H1 (cell line): ENCODE measurements at regions not wholly inside any gene's neighbourhood (a gene's known extent, or its start where the extent isn't known, plus 50 kb on each side); places are given as distances from the start of the nearest gene placed in this dataset.

Experiments used
- CTCF ChIA-PET: fragments of 300-600 bp; sonication (Branson Sonifier 250); formaldehyde crosslinking; loops from one replicate; lab custom pipeline; 2021; ENCODE audit not compliant: partially characterized antibody; lab: Charles Lee
- POLR2A ChIA-PET: fragments of 300-600 bp; sonication (Branson Sonifier 250); formaldehyde crosslinking; loops from one replicate; lab custom pipeline; 2021; ENCODE audit warnings: inconsistent platforms; ENCODE audit not compliant: partially characterized antibody; lab: Charles Lee
- DNase-seq, 2 experiments: peaks; one replicate each; pipeline versions ENCODE4 v3.0.0 to v3.0.0-alpha.2; 2010 to 2022; ENCODE audit warnings: low spot score in 2 of 2, low read depth in 1 of 2, mixed read lengths in 1 of 2
- FAIRE-seq: peaks from 2 replicates; lab custom pipeline; 2011; peaks lifted over from hg19 to GRCh38; lab: Jason Lieb, UNC
- H2AFZ ChIP-seq: 2 replicates; pipeline ENCODE4 v1.8.1; 2012; ENCODE audit warnings: low read length, inconsistent platforms
- H2AK5ac ChIP-seq: 2 replicates; pipeline ENCODE4 v1.6.1; 2013; ENCODE audit warnings: low read depth, low read length
- H2BK120ac ChIP-seq: replicated peaks from 2 replicates; pipeline ENCODE3; 2013; ENCODE audit warnings: low read depth, low read length, inconsistent platforms
- H2BK12ac ChIP-seq: 2 replicates; pipeline ENCODE4 v1.6.1; 2013; ENCODE audit warnings: low read depth, low read length
- H2BK15ac ChIP-seq: 2 replicates; pipeline ENCODE4 v1.6.1; 2013; ENCODE audit warnings: low read length
- H2BK20ac ChIP-seq: 2 replicates; pipeline ENCODE4 v1.6.1; 2013; ENCODE audit warnings: low read length
- H2BK5ac ChIP-seq: 2 replicates; pipeline ENCODE4 v1.6.1; 2013; ENCODE audit warnings: low read depth, low read length
- H3K14ac ChIP-seq: 2 replicates; pipeline ENCODE4 v1.6.1; 2013; ENCODE audit warnings: inconsistent platforms; ENCODE audit not compliant: insufficient read length
- H3K18ac ChIP-seq: 2 replicates; pipeline ENCODE4 v1.6.1; 2013; ENCODE audit warnings: low read length; ENCODE audit errors: extremely low read depth
- H3K23ac ChIP-seq: 2 replicates; pipeline ENCODE4 v1.6.1; 2013; ENCODE audit warnings: inconsistent platforms; ENCODE audit not compliant: insufficient read length
- H3K23me2 ChIP-seq: 2 replicates; pipeline ENCODE4 v1.6.1; 2013; ENCODE audit warnings: low read depth, low read length
- H3K27ac ChIP-seq: 2 replicates; pipeline ENCODE4 v1.6.1; 2011; ENCODE audit warnings: low read depth, low read length, inconsistent platforms
- H3K27me3 ChIP-seq, 4 experiments: replicated peaks in 1 of 4; 1 replicate in 1 of 4; 2 replicates in 3 of 4; pipeline versions ENCODE4 v1.6.1 to v1.8.1; 2011 to 2013; ENCODE audit warnings: low read length in 3 of 4, mild to moderate bottlenecking in 3 of 4, inconsistent platforms in 2 of 4, mixed read lengths in 2 of 4, moderate library complexity in 1 of 4; ENCODE audit not compliant: control insufficient read depth in 3 of 4, insufficient read depth in 3 of 4; ENCODE audit errors: extremely low read depth in 1 of 4
- H3K36me3 ChIP-seq, 4 experiments: 2 replicates each; pipeline versions ENCODE4 v1.6.1 to v1.8.1; 2011 to 2013; ENCODE audit warnings: mild to moderate bottlenecking in 4 of 4, low read length in 3 of 4, moderate library complexity in 2 of 4, control low read depth in 1 of 4, inconsistent platforms in 1 of 4; ENCODE audit not compliant: insufficient read depth in 4 of 4, control insufficient read depth in 2 of 4
- H3K4ac ChIP-seq: replicated peaks from 2 replicates; pipeline ENCODE3; 2013; ENCODE audit warnings: low read length, low read depth, mixed read lengths, inconsistent platforms; ENCODE audit not compliant: insufficient read length
- H3K4me1 ChIP-seq, 4 experiments: replicated peaks in 1 of 4; 1 replicate in 1 of 4; 2 replicates in 3 of 4; pipeline versions ENCODE4 v1.6.1 to v1.8.1; 2011 to 2013; ENCODE audit warnings: low read length in 3 of 4, inconsistent platforms in 2 of 4, mixed read lengths in 1 of 4; ENCODE audit not compliant: insufficient read depth in 4 of 4, control insufficient read depth in 3 of 4
- H3K4me2 ChIP-seq, 2 experiments: 2 replicates each; pipeline versions ENCODE4 v1.6.1 to v1.8.1; 2011 to 2013; ENCODE audit warnings: low read depth in 2 of 2, low read length in 2 of 2, control low read depth in 1 of 2, inconsistent platforms in 1 of 2, mild to moderate bottlenecking in 1 of 2; ENCODE audit not compliant: insufficient read depth in 1 of 2
- H3K4me3 ChIP-seq, 4 experiments: fragments of 200-600, 300-600 bp in 1 of 4; sonication (generic), shearing (Covaris generic), sonication (Bioruptor Twin) in 1 of 4; 2 replicates each; pipeline versions ENCODE4 v1.5.1 to v1.8.1; 2011 to 2016; ENCODE audit warnings: low read length in 4 of 4, low read depth in 3 of 4, control low read depth in 2 of 4, inconsistent platforms in 2 of 4, mild to moderate bottlenecking in 2 of 4, mixed read lengths in 1 of 4, moderate library complexity in 1 of 4; ENCODE audit not compliant: insufficient read depth in 2 of 4; ENCODE audit errors: extremely low read depth in 1 of 4
- H3K56ac ChIP-seq: replicated peaks from 2 replicates; pipeline ENCODE3; 2013; ENCODE audit warnings: low read depth, mild to moderate bottlenecking, mixed read lengths, low read length, inconsistent platforms; ENCODE audit not compliant: insufficient read length
- H3K79me1 ChIP-seq: 2 replicates; pipeline ENCODE4 v1.6.1; 2013; ENCODE audit warnings: low read depth, low read length, control low read depth
- H3K79me2 ChIP-seq, 2 experiments: 2 replicates each; pipeline versions ENCODE4 v1.6.1 to v1.8.1; 2012 to 2013; ENCODE audit warnings: low read length in 2 of 2, mild to moderate bottlenecking in 2 of 2, inconsistent platforms in 1 of 2; ENCODE audit not compliant: insufficient read depth in 2 of 2, control insufficient read depth in 1 of 2
- H3K9ac ChIP-seq, 4 experiments: replicated peaks in 1 of 4; 1 replicate in 1 of 4; 2 replicates in 3 of 4; pipeline versions ENCODE4 v1.6.1 to v1.8.1; 2011 to 2013; ENCODE audit warnings: low read depth in 3 of 4, low read length in 3 of 4, control low read depth in 2 of 4, mild to moderate bottlenecking in 2 of 4, moderate library complexity in 2 of 4, inconsistent platforms in 1 of 4; ENCODE audit errors: extremely low read depth in 1 of 4
- H3K9me3 ChIP-seq, 2 experiments: 2 replicates each; pipeline versions ENCODE4 v1.6.1 to v1.8.1; 2012 to 2013; ENCODE audit warnings: mild to moderate bottlenecking in 2 of 2, moderate library complexity in 2 of 2, control low read depth in 1 of 2, inconsistent platforms in 1 of 2, low read depth in 1 of 2, low read length in 1 of 2, mixed read lengths in 1 of 2; ENCODE audit not compliant: insufficient read depth in 2 of 2
- H4K20me1 ChIP-seq, 2 experiments: replicated peaks in 1 of 2; 2 replicates each; pipeline versions ENCODE3 to v1.8.1; 2011 to 2013; ENCODE audit warnings: inconsistent platforms in 2 of 2, low read length in 2 of 2, mild to moderate bottlenecking in 1 of 2; ENCODE audit not compliant: insufficient read depth in 2 of 2, control insufficient read depth in 1 of 2
- H4K5ac ChIP-seq: 2 replicates; pipeline ENCODE4 v1.6.1; 2013; ENCODE audit warnings: low read length, low read depth, mixed read lengths, inconsistent platforms; ENCODE audit not compliant: insufficient read length
- H4K8ac ChIP-seq: 2 replicates; pipeline ENCODE4 v1.8.0; 2013; ENCODE audit warnings: mild to moderate bottlenecking, moderate library complexity, low read length, inconsistent platforms; ENCODE audit not compliant: insufficient read depth; ENCODE audit errors: extremely low read depth
- H4K91ac ChIP-seq: replicated peaks from 2 replicates; pipeline ENCODE3; 2013; ENCODE audit warnings: low read length, mixed read lengths, inconsistent platforms; ENCODE audit not compliant: insufficient read length
- SP2 ChIP-seq: IDR thresholded peaks from 2 replicates; pipeline ENCODE4 v1.6.1; 2012; ENCODE audit warnings: mild to moderate bottlenecking, low read length, inconsistent platforms
- TBP ChIP-seq: IDR thresholded peaks from 2 replicates; pipeline ENCODE4 v1.6.1; 2011; ENCODE audit warnings: low read depth, low read length, improper control_type of control experiment
- WGBS, 2 experiments: shearing (Covaris generic) in 1 of 2; methylation state at CpG; one replicate each; pipeline versions ENCODE4 v1.1.6 to v1.1.7; 2013 to 2015; ENCODE audit warnings: low lambda C conversion rate in 2 of 2, mixed read lengths in 2 of 2, inconsistent platforms in 1 of 2, low coverage in 1 of 2, missing lambda C conversion rate in 1 of 2; ENCODE audit not compliant: insufficient replicate concordance in 2 of 2, insufficient coverage in 1 of 2, insufficient read length in 1 of 2; ENCODE audit errors: extremely low coverage in 1 of 2, missing lambda C conversion rate in 1 of 2; 5-methylcytosine and 5-hydroxymethylcytosine counted together

DNA sequence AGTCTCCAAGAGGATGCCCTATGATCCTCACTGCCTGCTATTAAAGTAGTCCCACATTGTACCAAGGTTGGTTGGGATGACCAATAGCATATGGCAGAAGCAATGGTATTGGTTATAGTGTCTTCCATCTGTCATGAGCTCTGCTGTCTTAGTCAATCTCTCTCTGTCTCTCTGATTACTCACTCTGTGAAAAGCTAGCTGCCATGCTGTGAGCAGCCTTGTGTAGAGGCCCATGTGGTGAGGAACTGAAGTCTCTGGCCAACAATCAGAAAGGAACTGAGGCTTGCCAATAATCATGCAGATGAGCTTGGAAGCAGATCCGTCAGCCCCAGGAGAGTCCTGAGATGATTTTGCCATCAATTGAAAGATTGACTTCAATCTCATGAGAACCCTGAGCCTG lies 60.3 kb upstream of the CFAP161 start:
- no peak overlapping the region for H4K91ac ChIP-seq
- no peak overlapping the region for H3K27ac ChIP-seq
- H3K4me3 ChIP-seq = no peak overlapping the region
- H3K4ac ChIP-seq = no peak overlapping the region
- no peak overlapping the region for H2BK12ac ChIP-seq
- no peak overlapping the region for H2AK5ac ChIP-seq
- no peaks in the 10 kb centered on the region for H3K36me3 ChIP-seq
- H2BK5ac ChIP-seq = no peak overlapping the region
- no peak overlapping the region for H2BK15ac ChIP-seq
- no peaks in the 10 kb centered on the region for H3K23me2 ChIP-seq
- H2BK20ac ChIP-seq = no peak overlapping the region
- H3K79me1 ChIP-seq = no peaks in the 10 kb centered on the region
- TF ChIP-seq TBP (no peak), SP2 (no peak)
- H3K4me1 ChIP-seq = no peaks in the 10 kb centered on the region
- FAIRE-seq (no peak), DNase-seq (peak in 1 of 2 experiments; percentile 7)
- H3K14ac ChIP-seq = no peak overlapping the region
- H3K4me2 ChIP-seq = no peak overlapping the region
- H2BK120ac ChIP-seq = no peak overlapping the region
- H3K79me2 ChIP-seq = no peaks in the 10 kb centered on the region
- no peak overlapping the region for H4K8ac ChIP-seq
- POLR2A ChIA-PET = no interaction called here
- H3K27me3 ChIP-seq = no peaks in the 10 kb centered on the region
- H3K56ac ChIP-seq = no peak overlapping the region
- WGBS, 2 experiments = 81% methylated on average over 1 of the region's 1 CpG; no CpG with 5 or more reads in 1 of the 2 experiments
- no peak overlapping the region for H4K5ac ChIP-seq
- no peak overlapping the region for H3K23ac ChIP-seq
- H2AFZ ChIP-seq = no peak overlapping the region
- H3K9ac ChIP-seq = no peak overlapping the region
- H3K9me3 ChIP-seq = no peaks in the 10 kb centered on the region
- CTCF ChIA-PET = interaction anchor here (0.7 to 2.5 kb wide), 5 partner anchors 9 to 192 kb away, joined by 3 to 11 read pairs (median 4); no protein-coding TSS in a partner anchor
- H3K18ac ChIP-seq = no peak overlapping the region
- H4K20me1 ChIP-seq = no peaks in the 10 kb centered on the region
